B cell (primary cell): ENCODE measurements at regions not wholly inside any gene's neighbourhood (a gene's known extent, or its start where the extent isn't known, plus 50 kb on each side); places are given as distances from the start of the nearest gene placed in this dataset.

ENCODE experiments used
- ATAC-seq: fragments of 200-7000 bp; cut with Tn5 transposase; one replicate; pipeline ENCODE4 v1.10.0; 2021; ENCODE audit warnings: low read depth, mild to moderate bottlenecking, moderate number of reproducible peaks, moderate library complexity
- CTCF ChIA-PET: fragments of 350-600 bp; sonication (Branson Sonifier 250); formaldehyde crosslinking; loops from one replicate; lab custom pipeline; 2021; ENCODE audit warnings: antibody characterized with exemption, inconsistent platforms; lab: Charles Lee
- POLR2A ChIA-PET: fragments of 350-600 bp; sonication (Branson Sonifier 250); formaldehyde crosslinking; loops from one replicate; lab custom pipeline; 2021; ENCODE audit warnings: antibody characterized with exemption; lab: Charles Lee
- DNase-seq: peaks from one replicate; pipeline ENCODE4 v3.0.0; 2013
- H2AFZ ChIP-seq: 2 replicates; pipeline ENCODE4 v1.6.1; 2012; ENCODE audit warnings: mild to moderate bottlenecking, low read depth, low read length; ENCODE audit not compliant: insufficient read depth, poor library complexity, severe bottlenecking
- H3K27ac ChIP-seq, 2 donors: 1 replicate in 1 of 2; 2 replicates in 1 of 2; pipeline ENCODE4 v1.5.1; 2012 to 2013; ENCODE audit warnings: low read length in 2 of 2, mild to moderate bottlenecking in 2 of 2, moderate library complexity in 1 of 2
- H3K27me3 ChIP-seq, 4 experiments: fragments of 200-600 bp in 1 of 4; sonication (generic) in 1 of 4; replicated peaks in 1 of 4; 1 replicate in 2 of 4; 2 replicates in 2 of 4; pipeline versions ENCODE4 v1.6.1 to v1.7.0; 2013 to 2016; ENCODE audit warnings: low read length in 3 of 4, mild to moderate bottlenecking in 2 of 4, mixed read lengths in 1 of 4, moderate library complexity in 1 of 4; ENCODE audit not compliant: insufficient read depth in 4 of 4, control insufficient read depth in 3 of 4; ENCODE audit errors: control extremely low read depth in 1 of 4
- H3K36me3 ChIP-seq, 2 experiments: replicated peaks in 1 of 2; 1 replicate in 1 of 2; 2 replicates in 1 of 2; pipeline versions ENCODE4 v1.6.1 to v1.7.1; 2013; ENCODE audit warnings: low read length in 1 of 2; ENCODE audit not compliant: insufficient read depth in 2 of 2, control insufficient read depth in 1 of 2; ENCODE audit errors: control extremely low read depth in 1 of 2, extremely low read depth in 1 of 2
- H3K4me1 ChIP-seq, 2 donors: fragments of 200-600 bp in 1 of 2; sonication (generic) in 1 of 2; 1 replicate in 1 of 2; 2 replicates in 1 of 2; pipeline versions ENCODE4 v1.5.1 to v1.6.1; 2013 to 2017; ENCODE audit warnings: low read length in 2 of 2; ENCODE audit not compliant: control insufficient read depth in 2 of 2, insufficient read depth in 2 of 2
- H3K4me2 ChIP-seq: replicated peaks from 2 replicates; pipeline ENCODE3; 2012; ENCODE audit warnings: mild to moderate bottlenecking, low read depth, low read length; ENCODE audit not compliant: poor library complexity, severe bottlenecking
- H3K4me3 ChIP-seq, 5 experiments: fragments of 200-600 bp in 1 of 5; sonication (generic) in 1 of 5; 1 replicate in 3 of 5; 2 replicates in 2 of 5; pipeline versions ENCODE4 v1.5.1 to v1.7.0; 2011 to 2016; ENCODE audit warnings: low read length in 4 of 5, mild to moderate bottlenecking in 4 of 5, low read depth in 2 of 5, control low read depth in 1 of 5, moderate library complexity in 1 of 5; ENCODE audit not compliant: insufficient read depth in 1 of 5; ENCODE audit errors: control extremely low read depth in 1 of 5, extremely low read depth in 1 of 5
- H3K79me2 ChIP-seq: fragments of 200-600 bp; sonication (generic); one replicate; pipeline ENCODE4 v1.6.0; 2016; ENCODE audit warnings: low read length; ENCODE audit not compliant: control insufficient read depth, insufficient read depth
- H3K9ac ChIP-seq: fragments of 200-600 bp; sonication (generic); 2 replicates; pipeline ENCODE4 v1.6.1; 2017; ENCODE audit warnings: mild to moderate bottlenecking, low read length, moderate library complexity
- H3K9me3 ChIP-seq, 3 donors: one replicate each; pipeline versions ENCODE4 v1.6.1 to v1.7.1; 2013; ENCODE audit warnings: low read length in 2 of 3; ENCODE audit not compliant: control insufficient read depth in 2 of 3, insufficient read depth in 1 of 3; ENCODE audit errors: control extremely low read depth in 1 of 3
- H4K20me1 ChIP-seq: 2 replicates; pipeline ENCODE4 v1.6.0; 2012; ENCODE audit warnings: mild to moderate bottlenecking, low read length; ENCODE audit not compliant: insufficient read depth, control insufficient read depth, poor library complexity, severe bottlenecking
- H3K27ac Mint-ChIP-seq: one replicate; pipeline ENCODE4 v1.8.0; 2021; ENCODE audit warnings: mixed read lengths
- H3K27me3 Mint-ChIP-seq: one replicate; pipeline ENCODE4 v1.8.0; 2021; ENCODE audit warnings: mixed read lengths
- H3K4me1 Mint-ChIP-seq: one replicate; pipeline ENCODE4 v1.8.0; 2021; ENCODE audit warnings: mixed read lengths
- H3K4me3 Mint-ChIP-seq: one replicate; pipeline ENCODE4 v1.8.0; 2021; ENCODE audit warnings: mixed read lengths
- H3K9me3 Mint-ChIP-seq: one replicate; pipeline ENCODE4 v1.8.0; 2022; ENCODE audit warnings: mixed read lengths; ENCODE audit not compliant: insufficient read depth
- CTCF ChIP-seq: fragments of 200-600 bp; IDR thresholded peaks from one replicate; pipeline ENCODE4 v1.8.0; 2022; ENCODE audit warnings: antibody characterized with exemption, mild to moderate bottlenecking
- EZH2 ChIP-seq: IDR thresholded peaks from 2 replicates; pipeline ENCODE4 v1.6.1; 2012; ENCODE audit warnings: borderline replicate concordance, low read depth, mild to moderate bottlenecking, moderate library complexity, low read length; ENCODE audit not compliant: insufficient read depth, poor library complexity, severe bottlenecking
- WGBS: methylation state at CpG from one replicate; pipeline ENCODE4 v1.1.5; 2013; ENCODE audit warnings: missing lambda C conversion rate; ENCODE audit not compliant: insufficient coverage; 5-methylcytosine and 5-hydroxymethylcytosine counted together
- intact Hi-C: fragments of 100-400 bp; cut with micrococcal nuclease; formaldehyde crosslinking; loops from one replicate; pipeline ENCODE4 v1.10.0; 2022

GRCh38 chr3:27802425-27802824 is 80.3 kb upstream of the EOMES start:
- H3K36me3 ChIP-seq = no peaks in the 10 kb centered on the region
- no peaks in the 10 kb centered on the region for H3K79me2 ChIP-seq
- POLR2A ChIA-PET = interaction anchor here (0.6 kb wide), 1 partner anchor 163 kb away, joined by 3 read pairs; no protein-coding TSS in a partner anchor
- H3K9ac ChIP-seq = no peak overlapping the region
- H3K4me1 ChIP-seq = no peaks in the 10 kb centered on the region
- H3K9me3 ChIP-seq = no peaks in the 10 kb centered on the region
- Mint-ChIP-seq H3K27ac (no peak overlapping the region), H3K4me3 (no peak overlapping the region), H3K27me3 (no peaks in the 10 kb centered on the region), H3K9me3 (peaks cover 2% of the 10 kb centered on the region), H3K4me1 (no peaks in the 10 kb centered on the region)
- CTCF ChIA-PET = no interaction called here
- no peaks in the 10 kb centered on the region for H3K27me3 ChIP-seq
- intact Hi-C loops = no loop called here
- no peak overlapping the region for H3K27ac ChIP-seq
- no CpG with 5 or more reads among the region's 2 CpGs for WGBS
- DNase-seq = no peak
- no peak overlapping the region for H3K4me2 ChIP-seq
- TF ChIP-seq EZH2 (no peak), CTCF (no peak)
- H4K20me1 ChIP-seq = no peaks in the 10 kb centered on the region
- ATAC-seq = no peak
- no peak overlapping the region for H3K4me3 ChIP-seq
- H2AFZ ChIP-seq = no peak overlapping the region

- Mint-ChIP-seq H3K4me1 (no peaks in the 10 kb centered on the region), H3K27me3 (no peaks in the 10 kb centered on the region), H3K9me3 (peaks cover 2% of the 10 kb centered on the region), H3K27ac (no peak overlapping the region), H3K4me3 (no peak overlapping the region)
- H3K9ac ChIP-seq = no peak overlapping the region
- no peaks in the 10 kb centered on the region for H3K4me1 ChIP-seq
- H3K27me3 ChIP-seq = no peaks in the 10 kb centered on the region
- ChIA-PET CTCF (no interaction called here), POLR2A (no interaction called here)
- no peaks in the 10 kb centered on the region for H4K20me1 ChIP-seq
- no peaks in the 10 kb centered on the region for H3K36me3 ChIP-seq
- TF ChIP-seq CTCF = no peak
- no peak for TF ChIP-seq EZH2
- no peak for DNase-seq
- intact Hi-C loops = no loop called here
- H3K4me2 ChIP-seq = no peak overlapping the region
- H2AFZ ChIP-seq = no peak overlapping the region
- H3K79me2 ChIP-seq = no peaks in the 10 kb centered on the region
- no peak overlapping the region for H3K27ac ChIP-seq
- H3K9me3 ChIP-seq = no peaks in the 10 kb centered on the region
- no peak for ATAC-seq
- no peak overlapping the region for H3K4me3 ChIP-seq
Observed at GRCh38 chr3:27802849-27803248, 80.7 kb upstream of the EOMES start.
